ENCODE measurements at regions not wholly inside any gene's neighbourhood (a gene's known extent, or its start where the extent isn't known, plus 50 kb on each side); places are given as distances from the start of the nearest gene placed in this dataset.
"Not testable (repeated sequence)": the region's sequence is repeated elsewhere in the genome, so short reads cannot be mapped to it uniquely, and the experiment has no call there.

DNA sequence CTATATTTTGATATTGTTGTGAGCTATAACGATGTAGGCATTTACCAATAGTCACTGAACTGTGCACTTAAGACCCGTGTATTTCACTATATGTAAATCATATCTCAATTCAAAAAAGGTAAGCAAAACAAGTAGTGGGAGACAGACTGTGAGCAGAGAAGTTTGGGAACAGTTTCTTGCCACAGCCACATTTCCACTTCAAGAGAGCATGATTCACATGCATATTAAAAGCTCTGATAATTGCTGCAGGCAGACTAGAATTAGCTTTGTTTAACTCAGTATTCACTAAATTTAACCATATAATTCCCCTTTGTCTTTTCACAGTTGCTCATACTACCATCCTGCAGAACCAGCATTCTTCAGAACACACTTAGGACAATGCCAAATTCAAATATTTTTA, 168.4 kb upstream of the ZNF385D start:
- CTCF ChIA-PET, result interaction anchor here (1.9 kb wide), 1 partner anchor 25 kb away, joined by 11 read pairs; no protein-coding TSS in a partner anchor
- H3K4me3 ChIP-seq (ENCODE audit: low read depth, low read length), result no peak overlapping the region
- no peak for DNase-seq (ENCODE audit: low read depth, low spot score)
- POLR2A ChIA-PET, result interaction anchor here (1.0 kb wide), 1 partner anchor 23 kb away, joined by 3 read pairs; no protein-coding TSS in a partner anchor
- TF ChIP-seq, protein P1, sequence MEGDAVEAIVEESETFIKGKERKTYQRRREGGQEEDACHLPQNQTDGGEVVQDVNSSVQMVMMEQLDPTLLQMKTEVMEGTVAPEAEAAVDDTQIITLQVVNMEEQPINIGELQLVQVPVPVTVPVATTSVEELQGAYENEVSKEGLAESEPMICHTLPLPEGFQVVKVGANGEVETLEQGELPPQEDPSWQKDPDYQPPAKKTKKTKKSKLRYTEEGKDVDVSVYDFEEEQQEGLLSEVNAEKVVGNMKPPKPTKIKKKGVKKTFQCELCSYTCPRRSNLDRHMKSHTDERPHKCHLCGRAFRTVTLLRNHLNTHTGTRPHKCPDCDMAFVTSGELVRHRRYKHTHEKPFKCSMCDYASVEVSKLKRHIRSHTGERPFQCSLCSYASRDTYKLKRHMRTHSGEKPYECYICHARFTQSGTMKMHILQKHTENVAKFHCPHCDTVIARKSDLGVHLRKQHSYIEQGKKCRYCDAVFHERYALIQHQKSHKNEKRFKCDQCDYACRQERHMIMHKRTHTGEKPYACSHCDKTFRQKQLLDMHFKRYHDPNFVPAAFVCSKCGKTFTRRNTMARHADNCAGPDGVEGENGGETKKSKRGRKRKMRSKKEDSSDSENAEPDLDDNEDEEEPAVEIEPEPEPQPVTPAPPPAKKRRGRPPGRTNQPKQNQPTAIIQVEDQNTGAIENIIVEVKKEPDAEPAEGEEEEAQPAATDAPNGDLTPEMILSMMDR (IDR thresholded peaks at IDR 0.05; ENCODE audit: insufficient read depth, low read length, missing control alignments), result no peak

DNA sequence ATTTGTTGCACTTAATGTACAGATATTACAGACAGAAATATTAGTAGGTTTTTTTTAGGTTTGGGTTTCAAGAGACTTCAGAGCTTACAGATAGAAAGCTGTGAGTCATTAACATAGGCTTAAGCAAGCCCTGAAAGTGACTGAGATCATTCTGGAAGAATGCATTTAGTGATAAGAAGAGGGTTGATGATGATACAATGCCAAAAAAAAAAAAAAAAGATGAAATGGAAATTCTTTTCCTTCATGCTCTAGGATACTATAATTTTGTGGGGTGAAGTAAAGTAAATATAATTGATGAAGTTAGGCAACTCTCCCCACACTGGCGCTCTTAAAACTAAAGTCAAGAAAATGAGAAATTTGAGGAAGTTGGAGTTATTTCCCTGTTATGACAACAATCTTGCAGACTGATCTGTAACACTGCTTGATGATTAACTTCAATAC, 169.4 kb upstream of the ZNF385D start:
- DNase-seq (ENCODE audit: low read depth, low spot score), result peak; percentile 72
- POLR2A ChIA-PET, result interaction anchor here (1.0 kb wide), 1 partner anchor 22 kb away, joined by 3 read pairs; no protein-coding TSS in a partner anchor
- TF ChIP-seq, protein P1 (IDR thresholded peaks at IDR 0.05; ENCODE audit: insufficient read depth, low read length, missing control alignments), result no peak
- CTCF ChIA-PET, result interaction anchor here (1.9 kb wide), 1 partner anchor 26 kb away, joined by 11 read pairs; no protein-coding TSS in a partner anchor
- H3K4me3 ChIP-seq (ENCODE audit: low read depth, low read length), result no peak overlapping the region

GRCh38 chr3:21923156-21923555, 172.1 kb upstream of the ZNF385D start:
- DNase-seq (ENCODE audit: low read depth, low spot score); CTCF ChIA-PET; H3K4me3 ChIP-seq (ENCODE audit: low read depth, low read length); POLR2A ChIA-PET: not testable (repeated sequence)

GRCh38 chr3:21927261-21927660, 176.3 kb upstream of the ZNF385D start:
- TF ChIP-seq, protein P1 (IDR thresholded peaks at IDR 0.05; ENCODE audit: insufficient read depth, low read length, missing control alignments), result no peak
- DNase-seq (ENCODE audit: low read depth, low spot score), result no peak
- no peak overlapping the region for H3K4me3 ChIP-seq (ENCODE audit: low read depth, low read length)
- ChIA-PET CTCF (no interaction called here), POLR2A (no interaction called here)

DNA sequence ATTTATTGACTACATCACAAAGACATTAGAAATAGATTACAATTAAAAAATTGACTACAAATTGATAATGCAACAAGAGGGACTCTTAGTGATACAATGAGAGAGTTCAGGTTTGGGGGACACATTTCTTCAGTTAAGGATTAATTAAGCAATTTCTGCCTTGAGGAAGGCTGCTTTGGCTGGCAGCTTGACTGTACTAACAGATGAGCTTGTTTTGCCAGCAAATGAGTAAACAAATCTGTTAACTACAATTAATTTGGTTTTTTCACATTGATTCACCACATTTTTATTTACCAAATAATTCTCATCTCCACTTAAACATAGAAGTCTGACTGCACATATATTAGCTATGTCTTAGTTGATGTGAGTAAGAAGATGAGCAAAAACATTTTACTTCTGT, 183.6 kb upstream of the ZNF385D start:
- TF ChIP-seq, protein P1 (IDR thresholded peaks at IDR 0.05; ENCODE audit: insufficient read depth, low read length, missing control alignments), result no peak
- ChIA-PET POLR2A (no interaction called here), CTCF (no interaction called here)
- no peak for DNase-seq (ENCODE audit: low read depth, low spot score)
- H3K4me3 ChIP-seq (ENCODE audit: low read depth, low read length), result no peak overlapping the region

DNA sequence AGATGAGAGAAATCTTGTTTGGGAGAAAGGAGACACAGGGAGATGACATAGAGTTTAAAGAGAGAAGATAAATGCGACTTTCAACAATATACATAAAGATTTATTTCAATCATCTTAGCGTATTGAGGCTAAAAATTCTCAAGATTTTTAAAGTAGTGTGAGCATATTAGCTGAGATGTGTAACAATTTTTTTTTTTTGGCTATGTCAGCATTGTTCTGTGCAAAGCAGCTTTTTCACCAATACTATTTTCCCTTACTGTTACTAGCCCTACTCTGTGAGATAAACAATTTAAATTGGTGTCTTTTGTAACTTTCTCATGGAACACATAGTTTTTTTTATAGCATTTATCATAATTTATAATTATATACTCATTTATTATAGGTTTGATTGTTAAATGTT, 185.2 kb upstream of the ZNF385D start:
- DNase-seq (ENCODE audit: low read depth, low spot score), result no peak
- ChIA-PET CTCF (no interaction called here), POLR2A (no interaction called here)
- TF ChIP-seq, protein P1 (IDR thresholded peaks at IDR 0.05; ENCODE audit: insufficient read depth, low read length, missing control alignments), result no peak
- no peak overlapping the region for H3K4me3 ChIP-seq (ENCODE audit: low read depth, low read length)

GRCh38 chr3:21938267-21938681, 187.3 kb upstream of the ZNF385D start:
- no peak overlapping the region for H3K4me3 ChIP-seq (ENCODE audit: low read depth, low read length)
- TF ChIP-seq, protein P1 (IDR thresholded peaks at IDR 0.05; ENCODE audit: insufficient read depth, low read length, missing control alignments), result no peak
- POLR2A ChIA-PET, result no interaction called here
- CTCF ChIA-PET, result no interaction called here
- no peak for DNase-seq (ENCODE audit: low read depth, low spot score)
